ENCODE measurements at regions not wholly inside any gene's neighbourhood (a gene's known extent, or its start where the extent isn't known, plus 50 kb on each side); places are given as distances from the start of the nearest gene placed in this dataset.

GRCh38 chr14:27006570-27006969 is 408.7 kb upstream of the NOVA1 start:
- no peak for DNase-seq

GRCh38 chr14:27008187-27008586 is 410.4 kb upstream of the NOVA1 start:
- DNase-seq, result no peak

GRCh38 chr14:27012641-27013040 is 414.8 kb upstream of the NOVA1 start:
- no peak for DNase-seq

GRCh38 chr14:27013678-27014077 is 415.8 kb upstream of the NOVA1 start:
- DNase-seq, result no peak

- no peak for DNase-seq
Measured at GRCh38 chr14:27015065-27015464, 417.2 kb upstream of the NOVA1 start.

- no peak for DNase-seq
Measured at GRCh38 chr14:27025648-27026047, 427.8 kb upstream of the NOVA1 start.

- no peak for DNase-seq
Measured at GRCh38 chr14:27026097-27026496, 428.3 kb upstream of the NOVA1 start.

- no peak for DNase-seq
Measured at GRCh38 chr14:27040552-27040951, 442.7 kb upstream of the NOVA1 start.

GRCh38 chr14:27049701-27050100 is 451.9 kb upstream of the NOVA1 start:
- DNase-seq, result peak; percentile 30 to 74

GRCh38 chr14:27050208-27050607 is 452.4 kb upstream of the NOVA1 start:
- DNase-seq, result peak in 1 of 2 experiments; percentile 57

- DNase-seq, result peak in 1 of 2 experiments; percentile 23
Measured at GRCh38 chr14:27056586-27056985, 458.8 kb upstream of the NOVA1 start.

GRCh38 chr14:27061299-27061698 is 463.5 kb upstream of the NOVA1 start:
- DNase-seq, result no peak

- no peak for DNase-seq
Measured at GRCh38 chr14:27063959-27064358, 466.1 kb upstream of the NOVA1 start.

- no peak for DNase-seq
Measured at GRCh38 chr14:27065886-27066285, 468.1 kb upstream of the NOVA1 start.

- no peak for DNase-seq
Measured at GRCh38 chr14:27067961-27068360, 470.1 kb upstream of the NOVA1 start.

- DNase-seq, result no peak
Measured at GRCh38 chr14:27072589-27072988, 474.8 kb upstream of the NOVA1 start.

- no peak for DNase-seq
Measured at GRCh38 chr14:27075503-27075902, 477.7 kb upstream of the NOVA1 start.

GRCh38 chr14:27077214-27077613 is 479.4 kb upstream of the NOVA1 start:
- peak in 1 of 2 experiments; percentile 28 for DNase-seq

- no peak for DNase-seq
Measured at GRCh38 chr14:27077710-27078109, 479.9 kb upstream of the NOVA1 start.

GRCh38 chr14:27078191-27078590 is 480.4 kb upstream of the NOVA1 start:
- no peak for DNase-seq

- no peak for DNase-seq
Measured at GRCh38 chr14:27079716-27080115, 481.9 kb upstream of the NOVA1 start.

- DNase-seq, result no peak
Measured at GRCh38 chr14:27085500-27085899, 487.7 kb upstream of the NOVA1 start.

GRCh38 chr14:27090716-27091115 is 492.9 kb upstream of the NOVA1 start:
- DNase-seq, result no peak

- no peak for DNase-seq
Measured at GRCh38 chr14:27091973-27092372, 494.1 kb upstream of the NOVA1 start.

- no peak for DNase-seq
Measured at GRCh38 chr14:27096091-27096490, 498.3 kb upstream of the NOVA1 start.

- DNase-seq, result no peak
Measured at GRCh38 chr14:27098451-27098850, 500.6 kb upstream of the NOVA1 start.
